ENCODE measurements at regions not wholly inside any gene's neighbourhood (a gene's known extent, or its start where the extent isn't known, plus 50 kb on each side); places are given as distances from the start of the nearest gene placed in this dataset.

DNA sequence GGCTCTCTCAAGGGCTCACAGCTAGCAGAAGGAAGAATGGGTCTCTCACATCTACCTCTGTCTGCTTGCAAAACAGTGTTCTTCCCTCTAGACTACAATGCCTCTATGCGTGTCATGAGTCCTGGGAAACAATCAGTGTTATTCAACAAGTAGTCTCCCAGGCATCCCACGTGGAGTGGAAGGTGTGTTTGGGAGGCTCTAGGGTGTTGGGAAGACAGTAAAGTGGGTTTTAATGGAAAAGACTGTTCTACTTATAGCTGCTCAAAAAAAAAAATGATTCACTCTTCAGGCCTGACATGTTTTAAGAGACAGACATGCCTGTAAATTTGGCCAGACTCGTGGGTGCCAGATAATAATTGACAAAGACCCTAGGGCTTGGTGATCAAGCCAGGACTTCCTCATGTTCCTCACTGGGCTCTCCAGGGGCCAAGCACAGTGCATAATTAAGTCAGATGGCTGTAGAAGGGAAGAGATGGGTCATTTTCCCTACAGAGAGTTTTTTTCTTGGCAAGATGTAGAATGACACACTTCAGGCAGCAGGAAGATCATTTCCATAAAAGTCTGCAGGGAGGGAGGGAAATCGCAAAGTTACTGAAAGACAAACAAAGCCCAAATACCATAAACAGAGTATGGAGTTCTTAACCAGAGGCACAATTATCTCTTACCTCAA, 246.4 kb downstream of the ACTL7B start:
- no peaks in the 10 kb centered on the region for H3K79me2 ChIP-seq (ENCODE audit: low read length)
- H3K27me3 ChIP-seq (ENCODE audit: low read length): no peaks in the 10 kb centered on the region
- no peaks in the 10 kb centered on the region for H4K20me1 ChIP-seq (ENCODE audit: low read length)
- H3K9me2 ChIP-seq (replicated peaks; ENCODE audit: low read length): no peaks in the 10 kb centered on the region
- no peak overlapping the region for H2AFZ ChIP-seq (ENCODE audit: low read length)
- peaks cover 7% of the 10 kb centered on the region for H3K4me1 ChIP-seq (ENCODE audit: insufficient read depth, low read length)
- no peaks in the 10 kb centered on the region for H3K36me3 ChIP-seq (ENCODE audit: low read depth, low read length)
- DNase-seq: peak; percentile 41
- CTCF ChIA-PET: no interaction called here
- no peak overlapping the region for H3K4me3 ChIP-seq (ENCODE audit: low read length)
- intact Hi-C loops (cut with micrococcal nuclease): no loop called here
- H3K4me2 ChIP-seq (ENCODE audit: low read length): no peak overlapping the region
- POLR2A ChIA-PET (ENCODE audit: unreplicated experiment): no interaction called here
- H3K27ac ChIP-seq (ENCODE audit: low read length): peak overlapping the region; percentile 19; the same call in 1 of the 2 replicates
- H3K9ac ChIP-seq (ENCODE audit: low read length): no peak overlapping the region
- no peaks in the 10 kb centered on the region for H3K9me3 ChIP-seq (ENCODE audit: low read length)
- no peak for TF ChIP-seq EZH2phosphoT487 (IDR thresholded peaks at IDR 0.05; ENCODE audit: borderline replicate concordance, low read length)
- H3F3A ChIP-seq (ENCODE audit: low read length, unreplicated experiment): no peaks in the 10 kb centered on the region
- BruUV-seq (replicated peaks): no TSS peak
- peak; percentile 54 for ATAC-seq

DNA sequence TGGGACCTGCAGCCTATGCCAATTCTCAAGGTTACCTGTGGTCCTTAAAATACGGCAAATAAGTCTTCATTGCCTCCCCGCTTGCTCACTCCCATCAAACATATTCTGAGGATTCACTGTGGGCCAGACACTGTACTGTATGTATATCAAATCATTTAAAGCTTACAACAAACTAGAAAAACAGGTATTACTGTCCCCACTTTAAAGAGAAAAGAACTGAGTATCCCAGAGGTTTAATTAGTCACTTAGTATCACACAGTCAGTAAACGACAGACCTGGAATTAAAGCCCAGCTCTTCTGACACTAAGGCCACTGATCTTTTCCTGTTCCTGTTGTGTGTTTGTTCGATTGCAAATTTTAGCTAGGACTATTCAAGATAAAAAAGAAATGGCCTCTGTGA, 248.2 kb downstream of the ACTL7B start:
- no peaks in the 10 kb centered on the region for H4K20me1 ChIP-seq (ENCODE audit: low read length)
- no TSS peak for BruUV-seq (replicated peaks)
- H3K9me3 ChIP-seq (ENCODE audit: low read length): no peaks in the 10 kb centered on the region
- peaks cover 7% of the 10 kb centered on the region for H3K4me1 ChIP-seq (ENCODE audit: insufficient read depth, low read length)
- H2AFZ ChIP-seq (ENCODE audit: low read length): no peak overlapping the region
- ChIA-PET CTCF (no interaction called here), POLR2A (ENCODE audit: unreplicated experiment) (no interaction called here)
- no peaks in the 10 kb centered on the region for H3K9me2 ChIP-seq (replicated peaks; ENCODE audit: low read length)
- no peaks in the 10 kb centered on the region for H3K27me3 ChIP-seq (ENCODE audit: low read length)
- no peak overlapping the region for H3K27ac ChIP-seq (ENCODE audit: low read length)
- DNase-seq (no peak), ATAC-seq (no peak)
- no peak overlapping the region for H3K4me2 ChIP-seq (ENCODE audit: low read length)
- no peaks in the 10 kb centered on the region for H3K79me2 ChIP-seq (ENCODE audit: low read length)
- TF ChIP-seq EZH2phosphoT487 (IDR thresholded peaks at IDR 0.05; ENCODE audit: borderline replicate concordance, low read length): no peak
- no peak for TF ChIP-seq EZH2 (IDR thresholded peaks at IDR 0.05; ENCODE audit: low read length, unreplicated experiment)
- TF ChIP-seq, protein P1, sequence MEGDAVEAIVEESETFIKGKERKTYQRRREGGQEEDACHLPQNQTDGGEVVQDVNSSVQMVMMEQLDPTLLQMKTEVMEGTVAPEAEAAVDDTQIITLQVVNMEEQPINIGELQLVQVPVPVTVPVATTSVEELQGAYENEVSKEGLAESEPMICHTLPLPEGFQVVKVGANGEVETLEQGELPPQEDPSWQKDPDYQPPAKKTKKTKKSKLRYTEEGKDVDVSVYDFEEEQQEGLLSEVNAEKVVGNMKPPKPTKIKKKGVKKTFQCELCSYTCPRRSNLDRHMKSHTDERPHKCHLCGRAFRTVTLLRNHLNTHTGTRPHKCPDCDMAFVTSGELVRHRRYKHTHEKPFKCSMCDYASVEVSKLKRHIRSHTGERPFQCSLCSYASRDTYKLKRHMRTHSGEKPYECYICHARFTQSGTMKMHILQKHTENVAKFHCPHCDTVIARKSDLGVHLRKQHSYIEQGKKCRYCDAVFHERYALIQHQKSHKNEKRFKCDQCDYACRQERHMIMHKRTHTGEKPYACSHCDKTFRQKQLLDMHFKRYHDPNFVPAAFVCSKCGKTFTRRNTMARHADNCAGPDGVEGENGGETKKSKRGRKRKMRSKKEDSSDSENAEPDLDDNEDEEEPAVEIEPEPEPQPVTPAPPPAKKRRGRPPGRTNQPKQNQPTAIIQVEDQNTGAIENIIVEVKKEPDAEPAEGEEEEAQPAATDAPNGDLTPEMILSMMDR (conservative IDR thresholded peaks at IDR 0.05; ENCODE audit: low read depth, low read length): no peak
- H3F3A ChIP-seq (ENCODE audit: low read length, unreplicated experiment): no peaks in the 10 kb centered on the region
- no peak overlapping the region for H3K4me3 ChIP-seq (ENCODE audit: low read length)
- H3K9ac ChIP-seq (ENCODE audit: low read length): no peak overlapping the region
- intact Hi-C loops (cut with micrococcal nuclease): no loop called here
- H3K36me3 ChIP-seq (ENCODE audit: low read depth, low read length): no peaks in the 10 kb centered on the region

DNA sequence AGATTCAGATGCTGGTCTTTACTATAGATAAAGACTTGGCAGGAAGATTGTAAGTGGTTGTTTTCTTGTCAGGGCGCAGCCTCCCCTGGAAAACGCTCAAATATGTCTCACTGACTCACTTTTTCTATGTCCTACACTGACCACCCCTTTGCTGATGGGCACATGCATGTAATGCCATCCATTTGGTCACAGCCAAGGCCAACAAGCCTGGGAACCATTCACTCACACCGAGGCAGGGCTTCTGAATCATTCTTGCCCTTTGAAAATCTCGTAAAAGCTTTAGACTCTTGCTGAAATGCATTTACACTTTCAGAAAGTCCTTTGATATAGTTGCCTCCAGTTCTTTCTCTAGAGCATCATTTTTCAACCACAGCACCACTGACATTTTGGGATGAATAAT, 249.4 kb downstream of the ACTL7B start:
- no TSS peak for BruUV-seq (replicated peaks)
- H3K9me3 ChIP-seq (ENCODE audit: low read length): no peaks in the 10 kb centered on the region
- H4K20me1 ChIP-seq (ENCODE audit: low read length): no peaks in the 10 kb centered on the region
- peaks cover 7% of the 10 kb centered on the region for H3K4me1 ChIP-seq (ENCODE audit: insufficient read depth, low read length)
- H3K4me3 ChIP-seq (ENCODE audit: low read length): no peak overlapping the region
- TF ChIP-seq EZH2 (IDR thresholded peaks at IDR 0.05; ENCODE audit: low read length, unreplicated experiment) (no peak), EZH2phosphoT487 (IDR thresholded peaks at IDR 0.05; ENCODE audit: borderline replicate concordance, low read length) (no peak)
- TF ChIP-seq, protein P1 (conservative IDR thresholded peaks at IDR 0.05; ENCODE audit: low read depth, low read length): no peak
- ChIA-PET POLR2A (ENCODE audit: unreplicated experiment) (no interaction called here), CTCF (no interaction called here)
- intact Hi-C loops (cut with micrococcal nuclease): no loop called here
- H3F3A ChIP-seq (ENCODE audit: low read length, unreplicated experiment): no peaks in the 10 kb centered on the region
- no peaks in the 10 kb centered on the region for H3K27me3 ChIP-seq (ENCODE audit: low read length)
- no peak overlapping the region for H3K4me2 ChIP-seq (ENCODE audit: low read length)
- no peak overlapping the region for H3K27ac ChIP-seq (ENCODE audit: low read length)
- H3K79me2 ChIP-seq (ENCODE audit: low read length): no peaks in the 10 kb centered on the region
- no peak for DNase-seq
- H2AFZ ChIP-seq (ENCODE audit: low read length): no peak overlapping the region
- no peaks in the 10 kb centered on the region for H3K36me3 ChIP-seq (ENCODE audit: low read depth, low read length)
- H3K9me2 ChIP-seq (replicated peaks; ENCODE audit: low read length): no peaks in the 10 kb centered on the region
- no peak overlapping the region for H3K9ac ChIP-seq (ENCODE audit: low read length)
- no peak for ATAC-seq
